Panc1 (cell line): ENCODE measurements at regions not wholly inside any gene's neighbourhood (a gene's known extent, or its start where the extent isn't known, plus 50 kb on each side); places are given as distances from the start of the nearest gene placed in this dataset.

ENCODE experiments used
- CTCF ChIP-seq: fragments of 450-650 bp; IDR thresholded peaks from 2 replicates; pipeline ENCODE4 v1.5.1; 2017; ENCODE audit warnings: mild to moderate bottlenecking
- SIN3A ChIP-seq: IDR thresholded peaks from 2 replicates; pipeline ENCODE4 v1.6.1; 2012; ENCODE audit warnings: low read depth, mild to moderate bottlenecking, low read length, moderate library complexity, borderline replicate concordance; ENCODE audit not compliant: insufficient read depth

- no peak for TF ChIP-seq CTCF
- no peak for TF ChIP-seq SIN3A
Measured at GRCh38 chr6:140850438-140850837, 1282.3 kb upstream of the GJE1 start.
